Epithelial cell of proximal tubule (primary cell): ENCODE measurements at regions not wholly inside any gene's neighbourhood (a gene's known extent, or its start where the extent isn't known, plus 50 kb on each side); places are given as distances from the start of the nearest gene placed in this dataset.

ENCODE experiments used
- DNase-seq: peaks from one replicate; pipeline ENCODE4 v3.0.0-alpha.2; 2011; ENCODE audit warnings: low read depth
- H3K4me3 ChIP-seq: 2 replicates; pipeline ENCODE4 v1.5.1; 2011; ENCODE audit warnings: low read depth, mild to moderate bottlenecking, low read length
- CTCF ChIP-seq: conservative IDR thresholded peaks from 2 replicates; pipeline ENCODE4 v1.5.1; 2012; ENCODE audit warnings: low read depth, mild to moderate bottlenecking, low read length

DNA sequence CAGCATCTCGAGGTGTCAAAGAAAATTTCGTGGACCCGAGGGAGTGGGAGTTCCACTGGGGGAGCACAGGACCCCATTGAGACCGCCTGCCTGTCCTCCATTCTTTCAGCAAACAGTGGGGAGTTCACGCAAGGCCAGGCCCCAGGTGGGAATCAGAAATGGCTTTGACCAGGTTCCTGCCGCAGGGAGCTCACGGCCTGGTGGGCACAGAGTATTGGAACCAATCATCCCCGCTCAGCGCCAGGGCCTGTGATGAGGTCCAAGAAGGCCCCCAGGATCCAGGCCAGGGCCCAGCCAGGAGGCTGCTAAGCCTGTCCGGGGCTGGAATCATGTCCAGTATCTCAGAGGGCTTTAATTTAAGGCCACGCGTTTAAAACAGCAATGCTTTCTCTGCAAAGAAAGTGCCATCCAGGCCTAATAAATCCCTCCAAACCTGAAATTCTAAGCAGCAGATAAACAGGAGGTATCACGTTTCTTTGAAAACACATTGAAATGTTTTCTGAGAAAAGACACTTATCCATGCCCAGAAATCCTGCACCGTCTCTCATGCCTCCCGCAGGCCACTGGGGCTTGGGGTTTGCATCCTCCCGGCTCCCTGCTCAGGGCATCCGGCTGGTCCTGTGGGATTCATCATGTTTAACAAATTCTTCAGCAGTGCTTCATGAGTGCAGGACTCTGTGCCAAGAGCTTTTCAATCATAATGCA is 125.7 kb downstream of the OAT start:
- TF ChIP-seq CTCF: no peak
- no peak for DNase-seq
- H3K4me3 ChIP-seq: no peak overlapping the region

- peak; percentile 68 for DNase-seq
- TF ChIP-seq CTCF: no peak
- no peak overlapping the region for H3K4me3 ChIP-seq
These were observed 127.6 kb downstream of the OAT start for GRCh38 chr10:124291001-124291701.

- H3K4me3 ChIP-seq: no peak overlapping the region
- TF ChIP-seq CTCF: no peak
- DNase-seq: no peak
These were observed 128.6 kb downstream of the OAT start for GRCh38 chr10:124289851-124290795.

- DNase-seq: no peak
- no peak overlapping the region for H3K4me3 ChIP-seq
- TF ChIP-seq CTCF: no peak
These were observed 129.5 kb downstream of the OAT start for GRCh38 chr10:124288928-124289850.

DNA sequence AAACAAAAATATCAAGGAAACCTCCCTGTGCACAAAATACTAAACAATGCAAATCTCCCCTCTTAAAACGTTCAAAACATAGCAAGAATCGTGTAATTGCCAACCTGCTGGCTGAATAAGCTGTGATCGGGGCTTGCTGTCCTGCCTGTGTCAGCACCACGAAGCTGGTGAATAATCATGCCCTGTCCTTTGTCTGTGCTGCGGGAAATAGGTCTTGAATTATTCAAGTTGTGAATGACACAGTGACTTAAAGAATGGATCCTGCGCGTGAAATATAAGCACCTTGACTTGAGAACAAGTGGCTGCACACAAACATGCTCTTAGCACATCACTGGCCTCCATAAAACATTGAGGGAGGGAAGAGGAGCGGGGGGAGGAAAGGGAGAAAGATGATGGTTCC is 130.2 kb downstream of the OAT start:
- no peak for TF ChIP-seq CTCF
- H3K4me3 ChIP-seq: no peak overlapping the region
- DNase-seq: no peak

GRCh38 chr10:124287791-124288190 is 130.9 kb downstream of the OAT start:
- no peak for DNase-seq
- TF ChIP-seq CTCF: no peak

More at GRCh38 chr10:124287791-124288190, 130.9 kb downstream of the OAT start:
- H3K4me3 ChIP-seq: no peak overlapping the region
